Gastrocnemius medialis (tissue), 4 donors: ENCODE measurements at regions not wholly inside any gene's neighbourhood (a gene's known extent, or its start where the extent isn't known, plus 50 kb on each side); places are given as distances from the start of the nearest gene placed in this dataset.

ENCODE experiments used
- ATAC-seq, 2 donors: fragments of 150-250 bp; one replicate each; pipeline ENCODE4 v1.9.1; 2016
- DNase-seq, 2 donors: peaks; one replicate each; pipeline ENCODE4 v3.0.0-alpha.2; 2019
- H3K27ac ChIP-seq, 4 donors: fragments of 200-600 bp; sonication (generic); 1 replicate in 1 of 4; 2 replicates in 3 of 4; pipeline ENCODE4 v1.5.1; 2016 to 2018; ENCODE audit warnings: mild to moderate bottlenecking in 2 of 4, moderate library complexity in 1 of 4
- H3K27me3 ChIP-seq, 3 donors: fragments of 200-600 bp; sonication (generic) in 2 of 3; 1 replicate in 1 of 3; 2 replicates in 2 of 3; pipeline versions ENCODE4 v1.5.1 to v1.6.0; 2016 to 2019; ENCODE audit warnings: mild to moderate bottlenecking in 1 of 3, moderate library complexity in 1 of 3
- H3K36me3 ChIP-seq, 2 donors: fragments of 200-600 bp; sonication (generic) in 1 of 2; one replicate each; pipeline ENCODE4 v1.5.1; 2017 to 2018
- H3K4me1 ChIP-seq, 2 donors: fragments of 200-600 bp; sonication (generic) in 1 of 2; one replicate each; pipeline ENCODE4 v1.5.1; 2016 to 2017; ENCODE audit warnings: mild to moderate bottlenecking in 2 of 2
- H3K4me3 ChIP-seq, 4 donors: fragments of 200-600 bp; sonication (generic) in 3 of 4; 1 replicate in 1 of 4; 2 replicates in 3 of 4; pipeline ENCODE4 v1.5.1; 2016 to 2019; ENCODE audit warnings: mild to moderate bottlenecking in 2 of 4
- H3K9me3 ChIP-seq, 3 donors: fragments of 200-600 bp; sonication (generic) in 2 of 3; 1 replicate in 1 of 3; 2 replicates in 2 of 3; pipeline ENCODE4 v1.5.1; 2016 to 2019
- CTCF ChIP-seq, 5 experiments: fragments of 450-650 bp in 3 of 5; fragments of 200-600 bp in 2 of 5; sonication (generic) in 2 of 5; IDR thresholded peaks in 4 of 5; conservative IDR thresholded peaks in 1 of 5; 1 replicate in 4 of 5; 2 replicates in 1 of 5; pipeline ENCODE4 v1.5.1; 2016 to 2019; ENCODE audit warnings: antibody characterized with exemption in 5 of 5, mild to moderate bottlenecking in 3 of 5, moderate library complexity in 3 of 5
- POLR2A ChIP-seq, 2 donors: fragments of 450-650 bp; IDR thresholded peaks; one replicate each; pipeline ENCODE4 v1.6.1; 2017; ENCODE audit warnings: antibody characterized with exemption in 2 of 2, mild to moderate bottlenecking in 2 of 2, moderate library complexity in 2 of 2
- in situ Hi-C, 4 donors: fragments of 200-750 bp; cut with MboI; loops; one replicate each; pipeline versions ENCODE4 v1.15.0 to v1.8.0; 2017; ENCODE audit warnings: low sequenced_read_pairs in 4 of 4
- intact Hi-C: fragments of 100-400 bp; cut with DNase I; formaldehyde crosslinking; loops from one replicate; pipeline ENCODE4 v1.15.1; 2023; ENCODE audit warnings: low total_unique reads

DNA sequence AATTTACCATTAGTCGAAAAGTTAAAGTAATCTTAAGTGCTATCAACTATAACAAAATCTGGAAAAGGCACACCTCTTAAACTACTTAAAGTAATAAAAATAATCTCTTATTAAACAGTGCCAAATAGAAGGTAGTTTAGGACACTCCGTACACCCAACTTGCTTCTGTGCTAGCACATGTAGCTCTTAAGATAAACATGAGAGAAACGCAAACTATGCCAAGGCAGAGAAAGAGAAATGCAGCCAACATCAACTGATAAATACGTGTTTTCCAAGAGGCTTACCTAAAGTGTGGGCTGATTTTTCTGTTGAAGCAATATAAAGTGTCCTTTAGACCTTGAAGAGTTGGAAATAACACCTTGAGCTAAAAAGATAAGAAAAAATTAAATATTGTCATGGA lies 480.6 kb upstream of the DAB2 start:
- DNase-seq, result no peak
- no peaks in the 10 kb centered on the region for H3K9me3 ChIP-seq
- in situ Hi-C loops, result no loop called here
- intact Hi-C loops, result no loop called here
- no peaks in the 10 kb centered on the region for H3K27me3 ChIP-seq
- H3K27ac ChIP-seq, result no peak overlapping the region
- no peaks in the 10 kb centered on the region for H3K4me1 ChIP-seq
- no peak overlapping the region for H3K4me3 ChIP-seq
- ATAC-seq, result no peak
- TF ChIP-seq CTCF (IDR thresholded peaks at IDR 0.05 in 4 of 5, conservative IDR thresholded peaks at IDR 0.05 in 1 of 5) (no peak), POLR2A (IDR thresholded peaks at IDR 0.05) (no peak)
- no peaks in the 10 kb centered on the region for H3K36me3 ChIP-seq

- in situ Hi-C loops, result no loop called here
- ATAC-seq (no peak), DNase-seq (no peak)
- intact Hi-C loops, result no loop called here
- no peak overlapping the region for H3K4me3 ChIP-seq
- no peak overlapping the region for H3K27ac ChIP-seq
- TF ChIP-seq POLR2A (IDR thresholded peaks at IDR 0.05) (no peak), CTCF (IDR thresholded peaks at IDR 0.05 in 4 of 5, conservative IDR thresholded peaks at IDR 0.05 in 1 of 5) (no peak)
- no peaks in the 10 kb centered on the region for H3K27me3 ChIP-seq
- H3K36me3 ChIP-seq, result no peaks in the 10 kb centered on the region
- H3K4me1 ChIP-seq, result no peaks in the 10 kb centered on the region
- no peaks in the 10 kb centered on the region for H3K9me3 ChIP-seq
Measured at GRCh38 chr5:39902626-39903025, 477.8 kb upstream of the DAB2 start.

GRCh38 chr5:39898731-39899130 lies 474.0 kb upstream of the DAB2 start:
- in situ Hi-C loops (no loop called here), intact Hi-C loops (no loop called here)
- H3K36me3 ChIP-seq, result no peaks in the 10 kb centered on the region
- ATAC-seq (no peak), DNase-seq (no peak)
- no peaks in the 10 kb centered on the region for H3K27me3 ChIP-seq
- H3K27ac ChIP-seq, result no peak overlapping the region
- H3K4me3 ChIP-seq, result no peak overlapping the region
- no peak for TF ChIP-seq CTCF (IDR thresholded peaks at IDR 0.05 in 4 of 5, conservative IDR thresholded peaks at IDR 0.05 in 1 of 5)
- TF ChIP-seq POLR2A (IDR thresholded peaks at IDR 0.05), result no peak
- no peaks in the 10 kb centered on the region for H3K4me1 ChIP-seq
- H3K9me3 ChIP-seq, result no peaks in the 10 kb centered on the region

DNA sequence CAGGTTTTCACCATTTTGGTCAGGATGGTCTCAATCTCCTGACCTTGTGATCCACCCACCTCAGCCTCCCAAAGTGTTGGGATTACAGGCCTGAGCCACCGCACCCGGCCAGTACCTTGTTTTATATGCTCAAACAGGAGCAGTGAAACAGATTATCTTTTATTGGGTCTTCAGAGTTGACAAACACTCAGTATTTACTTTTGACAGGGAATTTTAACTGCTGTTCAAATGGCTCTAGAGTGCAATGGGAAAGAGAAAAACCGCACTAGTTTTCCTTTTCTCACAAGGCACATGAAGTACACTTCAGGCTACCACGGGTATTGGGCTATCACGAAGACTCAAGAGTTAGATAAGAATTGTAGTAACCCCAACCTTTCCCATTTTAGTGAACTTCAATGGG lies 471.9 kb upstream of the DAB2 start:
- ATAC-seq, result no peak
- in situ Hi-C loops, result no loop called here

More for the DNA sequence above, 471.9 kb upstream of the DAB2 start:
- TF ChIP-seq POLR2A (IDR thresholded peaks at IDR 0.05) (no peak), CTCF (IDR thresholded peaks at IDR 0.05 in 4 of 5, conservative IDR thresholded peaks at IDR 0.05 in 1 of 5) (no peak)
- no peaks in the 10 kb centered on the region for H3K27me3 ChIP-seq
- H3K4me3 ChIP-seq, result no peak overlapping the region
- no peaks in the 10 kb centered on the region for H3K9me3 ChIP-seq
- H3K27ac ChIP-seq, result no peak overlapping the region
- intact Hi-C loops, result no loop called here
- DNase-seq, result no peak
- H3K4me1 ChIP-seq, result no peaks in the 10 kb centered on the region
- H3K36me3 ChIP-seq, result no peaks in the 10 kb centered on the region
